B cell (primary cell): ENCODE measurements at regions not wholly inside any gene's neighbourhood (a gene's known extent, or its start where the extent isn't known, plus 50 kb on each side); places are given as distances from the start of the nearest gene placed in this dataset.

ENCODE experiments used
- ATAC-seq: fragments of 200-7000 bp; cut with Tn5 transposase; one replicate; pipeline ENCODE4 v1.10.0; 2021; ENCODE audit warnings: low read depth, mild to moderate bottlenecking, moderate number of reproducible peaks, moderate library complexity
- CTCF ChIA-PET: fragments of 350-600 bp; sonication (Branson Sonifier 250); formaldehyde crosslinking; loops from one replicate; lab custom pipeline; 2021; ENCODE audit warnings: antibody characterized with exemption, inconsistent platforms; lab: Charles Lee
- POLR2A ChIA-PET: fragments of 350-600 bp; sonication (Branson Sonifier 250); formaldehyde crosslinking; loops from one replicate; lab custom pipeline; 2021; ENCODE audit warnings: antibody characterized with exemption; lab: Charles Lee
- DNase-seq: peaks from one replicate; pipeline ENCODE4 v3.0.0; 2013
- H2AFZ ChIP-seq: 2 replicates; pipeline ENCODE4 v1.6.1; 2012; ENCODE audit warnings: mild to moderate bottlenecking, low read depth, low read length; ENCODE audit not compliant: insufficient read depth, poor library complexity, severe bottlenecking
- H3K27ac ChIP-seq, 2 donors: 1 replicate in 1 of 2; 2 replicates in 1 of 2; pipeline ENCODE4 v1.5.1; 2012 to 2013; ENCODE audit warnings: low read length in 2 of 2, mild to moderate bottlenecking in 2 of 2, moderate library complexity in 1 of 2
- H3K27me3 ChIP-seq, 4 experiments: fragments of 200-600 bp in 1 of 4; sonication (generic) in 1 of 4; replicated peaks in 1 of 4; 1 replicate in 2 of 4; 2 replicates in 2 of 4; pipeline versions ENCODE4 v1.6.1 to v1.7.0; 2013 to 2016; ENCODE audit warnings: low read length in 3 of 4, mild to moderate bottlenecking in 2 of 4, mixed read lengths in 1 of 4, moderate library complexity in 1 of 4; ENCODE audit not compliant: insufficient read depth in 4 of 4, control insufficient read depth in 3 of 4; ENCODE audit errors: control extremely low read depth in 1 of 4
- H3K36me3 ChIP-seq, 2 experiments: replicated peaks in 1 of 2; 1 replicate in 1 of 2; 2 replicates in 1 of 2; pipeline versions ENCODE4 v1.6.1 to v1.7.1; 2013; ENCODE audit warnings: low read length in 1 of 2; ENCODE audit not compliant: insufficient read depth in 2 of 2, control insufficient read depth in 1 of 2; ENCODE audit errors: control extremely low read depth in 1 of 2, extremely low read depth in 1 of 2
- H3K4me1 ChIP-seq, 2 donors: fragments of 200-600 bp in 1 of 2; sonication (generic) in 1 of 2; 1 replicate in 1 of 2; 2 replicates in 1 of 2; pipeline versions ENCODE4 v1.5.1 to v1.6.1; 2013 to 2017; ENCODE audit warnings: low read length in 2 of 2; ENCODE audit not compliant: control insufficient read depth in 2 of 2, insufficient read depth in 2 of 2
- H3K4me2 ChIP-seq: replicated peaks from 2 replicates; pipeline ENCODE3; 2012; ENCODE audit warnings: mild to moderate bottlenecking, low read depth, low read length; ENCODE audit not compliant: poor library complexity, severe bottlenecking
- H3K4me3 ChIP-seq, 5 experiments: fragments of 200-600 bp in 1 of 5; sonication (generic) in 1 of 5; 1 replicate in 3 of 5; 2 replicates in 2 of 5; pipeline versions ENCODE4 v1.5.1 to v1.7.0; 2011 to 2016; ENCODE audit warnings: low read length in 4 of 5, mild to moderate bottlenecking in 4 of 5, low read depth in 2 of 5, control low read depth in 1 of 5, moderate library complexity in 1 of 5; ENCODE audit not compliant: insufficient read depth in 1 of 5; ENCODE audit errors: control extremely low read depth in 1 of 5, extremely low read depth in 1 of 5
- H3K79me2 ChIP-seq: fragments of 200-600 bp; sonication (generic); one replicate; pipeline ENCODE4 v1.6.0; 2016; ENCODE audit warnings: low read length; ENCODE audit not compliant: control insufficient read depth, insufficient read depth
- H3K9ac ChIP-seq: fragments of 200-600 bp; sonication (generic); 2 replicates; pipeline ENCODE4 v1.6.1; 2017; ENCODE audit warnings: mild to moderate bottlenecking, low read length, moderate library complexity
- H3K9me3 ChIP-seq, 3 donors: one replicate each; pipeline versions ENCODE4 v1.6.1 to v1.7.1; 2013; ENCODE audit warnings: low read length in 2 of 3; ENCODE audit not compliant: control insufficient read depth in 2 of 3, insufficient read depth in 1 of 3; ENCODE audit errors: control extremely low read depth in 1 of 3
- H4K20me1 ChIP-seq: 2 replicates; pipeline ENCODE4 v1.6.0; 2012; ENCODE audit warnings: mild to moderate bottlenecking, low read length; ENCODE audit not compliant: insufficient read depth, control insufficient read depth, poor library complexity, severe bottlenecking
- H3K27ac Mint-ChIP-seq: one replicate; pipeline ENCODE4 v1.8.0; 2021; ENCODE audit warnings: mixed read lengths
- H3K27me3 Mint-ChIP-seq: one replicate; pipeline ENCODE4 v1.8.0; 2021; ENCODE audit warnings: mixed read lengths
- H3K4me1 Mint-ChIP-seq: one replicate; pipeline ENCODE4 v1.8.0; 2021; ENCODE audit warnings: mixed read lengths
- H3K4me3 Mint-ChIP-seq: one replicate; pipeline ENCODE4 v1.8.0; 2021; ENCODE audit warnings: mixed read lengths
- H3K9me3 Mint-ChIP-seq: one replicate; pipeline ENCODE4 v1.8.0; 2022; ENCODE audit warnings: mixed read lengths; ENCODE audit not compliant: insufficient read depth
- CTCF ChIP-seq: fragments of 200-600 bp; IDR thresholded peaks from one replicate; pipeline ENCODE4 v1.8.0; 2022; ENCODE audit warnings: antibody characterized with exemption, mild to moderate bottlenecking
- EZH2 ChIP-seq: IDR thresholded peaks from 2 replicates; pipeline ENCODE4 v1.6.1; 2012; ENCODE audit warnings: borderline replicate concordance, low read depth, mild to moderate bottlenecking, moderate library complexity, low read length; ENCODE audit not compliant: insufficient read depth, poor library complexity, severe bottlenecking
- WGBS: methylation state at CpG from one replicate; pipeline ENCODE4 v1.1.5; 2013; ENCODE audit warnings: missing lambda C conversion rate; ENCODE audit not compliant: insufficient coverage; 5-methylcytosine and 5-hydroxymethylcytosine counted together
- intact Hi-C: fragments of 100-400 bp; cut with micrococcal nuclease; formaldehyde crosslinking; loops from one replicate; pipeline ENCODE4 v1.10.0; 2022

GRCh38 chr4:101418055-101418454 is 70.7 kb upstream of the PPP3CA start:
- H3K9me3 Mint-ChIP-seq = peaks cover 2% of the 10 kb centered on the region
- no peak for ATAC-seq
- ChIA-PET CTCF (interaction anchor here (0.7 to 0.9 kb wide), 3 partner anchors 12 to 313 kb away, joined by 3 to 5 read pairs (median 3); no protein-coding TSS in a partner anchor), POLR2A (interaction anchor here (0.7 kb wide), 1 partner anchor 308 kb away, joined by 3 read pairs; no protein-coding TSS in a partner anchor)
- peaks cover 35% of the 10 kb centered on the region for H3K4me1 Mint-ChIP-seq
- Histone ChIP-seq H3K4me3 (no peak overlapping the region), H3K79me2 (peaks cover 6% of the 10 kb centered on the region), H3K27me3 (no peaks in the 10 kb centered on the region), H3K4me1 (peaks cover 24 to 30% of the 10 kb centered on the region in 2 donors), H3K27ac (no peak overlapping the region), H3K36me3 (no peaks in the 10 kb centered on the region), H2AFZ (no peak overlapping the region), H3K4me2 (peak overlapping the region; percentile 40), H3K9me3 (peaks cover 0 to 16% (median 8%) of the 10 kb centered on the region in 3 donors), H4K20me1 (no peaks in the 10 kb centered on the region), H3K9ac (no peak overlapping the region)
- WGBS = no CpG with 5 or more reads among the region's 2 CpGs
- peak overlapping the region; percentile 20 for H3K4me3 Mint-ChIP-seq
- no peak overlapping the region for H3K27ac Mint-ChIP-seq
- TF ChIP-seq EZH2 (no peak), CTCF (no peak)
- H3K27me3 Mint-ChIP-seq = no peaks in the 10 kb centered on the region
- peak; percentile 27 for DNase-seq
- intact Hi-C loops = no loop called here

DNA sequence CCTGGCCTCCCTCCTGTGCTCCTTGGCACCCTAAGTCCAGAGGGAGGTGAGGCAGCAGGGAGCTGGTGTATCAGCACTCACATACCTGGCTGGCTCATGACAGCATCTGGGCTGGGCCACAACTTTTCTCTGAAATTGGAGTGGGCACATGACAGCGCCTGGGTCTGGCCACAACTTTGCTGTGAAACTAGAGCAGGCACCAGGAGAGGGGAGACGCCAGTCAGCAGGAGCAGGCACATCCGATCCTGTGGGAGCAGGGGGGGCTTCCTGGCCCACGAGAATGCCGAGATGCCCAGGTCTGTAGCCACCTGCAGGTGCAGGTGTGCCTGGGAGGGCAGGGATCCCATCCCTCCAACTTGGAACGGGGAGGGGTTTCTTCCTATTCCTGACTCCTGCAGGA is 69.7 kb upstream of the PPP3CA start:
- Histone ChIP-seq H3K4me3 (no peak overlapping the region), H3K36me3 (no peaks in the 10 kb centered on the region), H3K4me2 (no peak overlapping the region), H4K20me1 (no peaks in the 10 kb centered on the region), H3K9ac (no peak overlapping the region), H3K27ac (no peak overlapping the region), H2AFZ (no peak overlapping the region), H3K9me3 (peaks cover 0 to 16% (median 8%) of the 10 kb centered on the region in 3 donors), H3K27me3 (no peaks in the 10 kb centered on the region), H3K4me1 (peaks cover 24 to 30% of the 10 kb centered on the region in 2 donors), H3K79me2 (peaks cover 6% of the 10 kb centered on the region)
- intact Hi-C loops = no loop called here
- ChIA-PET CTCF (no interaction called here), POLR2A (interaction anchor here (0.5 kb wide), 1 partner anchor 10 kb away, joined by 7 read pairs; no protein-coding TSS in a partner anchor)
- Mint-ChIP-seq H3K4me1 (peaks cover 35% of the 10 kb centered on the region), H3K27ac (no peak overlapping the region), H3K4me3 (no peak overlapping the region), H3K27me3 (no peaks in the 10 kb centered on the region), H3K9me3 (peaks cover 2% of the 10 kb centered on the region)
- TF ChIP-seq CTCF = no peak
- TF ChIP-seq EZH2 = no peak
- 85% methylated on average over 6 of the region's 6 CpGs for WGBS
- ATAC-seq (no peak), DNase-seq (no peak)
